ENCODE measurements at regions not wholly inside any gene's neighbourhood (a gene's known extent, or its start where the extent isn't known, plus 50 kb on each side); places are given as distances from the start of the nearest gene placed in this dataset.
"Not testable (repeated sequence)": the region's sequence is repeated elsewhere in the genome, so short reads cannot be mapped to it uniquely, and the experiment has no call there.

DNA sequence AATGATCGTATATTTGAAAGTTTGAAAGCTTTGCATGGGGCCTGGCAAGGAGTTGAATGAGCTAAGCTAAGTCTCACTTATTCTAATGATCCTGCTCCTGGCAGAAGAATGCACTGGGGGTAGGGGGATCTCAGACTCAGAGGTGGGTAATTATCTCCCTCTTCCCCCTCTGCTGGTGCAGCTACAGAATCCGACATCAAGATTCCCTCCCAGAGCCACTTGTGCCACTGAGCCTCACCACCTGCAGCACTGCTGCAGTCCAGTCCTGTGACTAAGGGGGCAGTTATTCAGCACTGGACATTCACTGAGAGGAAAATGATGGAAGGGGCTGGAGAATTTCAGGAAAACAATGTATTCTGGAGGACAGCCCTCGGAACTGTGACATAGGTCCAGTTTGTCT, 205.8 kb downstream of the DEPDC1B start:
- CTCF ChIA-PET = no interaction called here
- H3K4me3 Mint-ChIP-seq (ENCODE audit: unreplicated experiment) = no peak overlapping the region
- H3K27me3 ChIP-seq (replicated peaks; ENCODE audit: control insufficient read depth, insufficient read depth, low read length) = no peaks in the 10 kb centered on the region
- H3K4me3 ChIP-seq (ENCODE audit: low read depth, low read length) = no peak overlapping the region
- H3K9me3 ChIP-seq = no peaks in the 10 kb centered on the region
- no peak for DNase-seq
- no peaks in the 10 kb centered on the region for H3K27me3 Mint-ChIP-seq (ENCODE audit: insufficient read depth, unreplicated experiment)
- H3K36me3 Mint-ChIP-seq (ENCODE audit: insufficient read depth, unreplicated experiment) = no peaks in the 10 kb centered on the region
- peaks cover 6% of the 10 kb centered on the region for H3K4me1 ChIP-seq
- no peak overlapping the region for H3K27ac Mint-ChIP-seq (ENCODE audit: unreplicated experiment)
- POLR2A ChIA-PET = no interaction called here
- H3K9me3 Mint-ChIP-seq (ENCODE audit: unreplicated experiment) = no peaks in the 10 kb centered on the region
- H3K36me3 ChIP-seq (ENCODE audit: control insufficient read depth, insufficient read depth, low read length) = no peaks in the 10 kb centered on the region
- no TSS peak for BruUV-seq (replicated peaks)
- peaks cover 7% of the 10 kb centered on the region for H3K4me1 Mint-ChIP-seq (ENCODE audit: low read depth, unreplicated experiment)
- TF ChIP-seq, protein P1, sequence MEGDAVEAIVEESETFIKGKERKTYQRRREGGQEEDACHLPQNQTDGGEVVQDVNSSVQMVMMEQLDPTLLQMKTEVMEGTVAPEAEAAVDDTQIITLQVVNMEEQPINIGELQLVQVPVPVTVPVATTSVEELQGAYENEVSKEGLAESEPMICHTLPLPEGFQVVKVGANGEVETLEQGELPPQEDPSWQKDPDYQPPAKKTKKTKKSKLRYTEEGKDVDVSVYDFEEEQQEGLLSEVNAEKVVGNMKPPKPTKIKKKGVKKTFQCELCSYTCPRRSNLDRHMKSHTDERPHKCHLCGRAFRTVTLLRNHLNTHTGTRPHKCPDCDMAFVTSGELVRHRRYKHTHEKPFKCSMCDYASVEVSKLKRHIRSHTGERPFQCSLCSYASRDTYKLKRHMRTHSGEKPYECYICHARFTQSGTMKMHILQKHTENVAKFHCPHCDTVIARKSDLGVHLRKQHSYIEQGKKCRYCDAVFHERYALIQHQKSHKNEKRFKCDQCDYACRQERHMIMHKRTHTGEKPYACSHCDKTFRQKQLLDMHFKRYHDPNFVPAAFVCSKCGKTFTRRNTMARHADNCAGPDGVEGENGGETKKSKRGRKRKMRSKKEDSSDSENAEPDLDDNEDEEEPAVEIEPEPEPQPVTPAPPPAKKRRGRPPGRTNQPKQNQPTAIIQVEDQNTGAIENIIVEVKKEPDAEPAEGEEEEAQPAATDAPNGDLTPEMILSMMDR (IDR thresholded peaks at IDR 0.05; ENCODE audit: insufficient read depth in 1 of 2, low read depth in 1 of 2, low read length in 1 of 2, severe bottlenecking in 1 of 2, unreplicated experiment in 1 of 2) = no peak
- intact Hi-C loops (cut with micrococcal nuclease; ENCODE audit: unreplicated experiment) = no loop called here

DNA sequence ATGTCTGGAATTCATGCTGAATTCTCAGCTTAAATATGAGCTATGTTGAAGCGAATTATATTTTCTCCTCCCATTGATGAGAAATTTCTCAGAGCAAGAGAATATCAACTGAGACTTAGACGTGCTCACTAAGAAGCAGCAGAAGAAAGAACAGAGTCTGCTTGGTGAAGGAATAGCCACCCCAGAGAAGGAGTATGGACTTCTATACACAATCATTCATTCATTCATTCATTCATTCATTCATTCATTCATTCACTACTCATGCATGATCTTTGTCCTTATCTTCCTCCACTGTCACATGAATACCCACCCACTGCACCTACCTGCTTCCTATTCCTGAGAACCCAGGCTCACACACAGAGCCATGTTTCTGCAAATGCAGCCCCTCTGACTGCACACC, 206.6 kb downstream of the DEPDC1B start:
- Mint-ChIP-seq H3K36me3 (ENCODE audit: insufficient read depth, unreplicated experiment) (no peaks in the 10 kb centered on the region), H3K9me3 (ENCODE audit: unreplicated experiment) (no peaks in the 10 kb centered on the region), H3K27me3 (ENCODE audit: insufficient read depth, unreplicated experiment) (no peaks in the 10 kb centered on the region), H3K27ac (ENCODE audit: unreplicated experiment) (no peak overlapping the region), H3K4me1 (ENCODE audit: low read depth, unreplicated experiment) (peaks cover 14% of the 10 kb centered on the region), H3K4me3 (ENCODE audit: unreplicated experiment) (no peak overlapping the region)
- TF ChIP-seq, protein P1 (IDR thresholded peaks at IDR 0.05; ENCODE audit: insufficient read depth in 1 of 2, low read depth in 1 of 2, low read length in 1 of 2, severe bottlenecking in 1 of 2, unreplicated experiment in 1 of 2) = no peak
- ChIA-PET CTCF (no interaction called here), POLR2A (no interaction called here)
- no peaks in the 10 kb centered on the region for H3K27me3 ChIP-seq (replicated peaks; ENCODE audit: control insufficient read depth, insufficient read depth, low read length)
- intact Hi-C loops (cut with micrococcal nuclease; ENCODE audit: unreplicated experiment) = no loop called here
- H3K4me3 ChIP-seq (ENCODE audit: low read depth, low read length) = no peak overlapping the region
- H3K36me3 ChIP-seq (ENCODE audit: control insufficient read depth, insufficient read depth, low read length) = no peaks in the 10 kb centered on the region
- peaks cover 8% of the 10 kb centered on the region for H3K4me1 ChIP-seq
- no TSS peak for BruUV-seq (replicated peaks)
- no peaks in the 10 kb centered on the region for H3K9me3 ChIP-seq
- DNase-seq = no peak

DNA sequence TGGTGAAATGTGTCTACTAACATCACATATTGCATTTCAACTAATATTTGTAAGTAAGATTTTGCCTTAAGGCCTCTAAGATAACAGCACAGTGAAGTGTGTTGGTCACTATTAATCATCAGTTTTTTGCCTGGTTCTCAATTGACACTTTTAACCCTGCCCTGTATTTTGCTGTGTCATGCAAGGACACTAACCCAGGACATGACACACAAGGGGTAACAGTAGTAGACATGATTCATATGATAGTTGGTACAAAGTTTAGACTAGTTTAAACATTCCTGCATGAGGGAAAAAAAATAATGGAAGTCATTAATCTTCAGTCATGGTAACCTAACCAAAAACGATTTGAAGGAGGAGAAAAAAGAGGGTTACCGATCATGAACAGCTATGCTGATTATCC, 207.0 kb downstream of the DEPDC1B start:
- H3K4me1 ChIP-seq = peaks cover 8% of the 10 kb centered on the region
- H3K36me3 Mint-ChIP-seq (ENCODE audit: insufficient read depth, unreplicated experiment) = no peaks in the 10 kb centered on the region
- TF ChIP-seq, protein P1 (IDR thresholded peaks at IDR 0.05; ENCODE audit: insufficient read depth in 1 of 2, low read depth in 1 of 2, low read length in 1 of 2, severe bottlenecking in 1 of 2, unreplicated experiment in 1 of 2) = no peak
- no peaks in the 10 kb centered on the region for H3K36me3 ChIP-seq (ENCODE audit: control insufficient read depth, insufficient read depth, low read length)
- H3K9me3 ChIP-seq = no peaks in the 10 kb centered on the region
- peaks cover 18% of the 10 kb centered on the region for H3K4me1 Mint-ChIP-seq (ENCODE audit: low read depth, unreplicated experiment)
- no peaks in the 10 kb centered on the region for H3K9me3 Mint-ChIP-seq (ENCODE audit: unreplicated experiment)
- H3K4me3 ChIP-seq (ENCODE audit: low read depth, low read length) = no peak overlapping the region
- BruUV-seq (replicated peaks) = no TSS peak
- DNase-seq = no peak
- intact Hi-C loops (cut with micrococcal nuclease; ENCODE audit: unreplicated experiment) = no loop called here
- H3K27me3 ChIP-seq (replicated peaks; ENCODE audit: control insufficient read depth, insufficient read depth, low read length) = no peaks in the 10 kb centered on the region
- H3K27me3 Mint-ChIP-seq (ENCODE audit: insufficient read depth, unreplicated experiment) = no peaks in the 10 kb centered on the region
- H3K4me3 Mint-ChIP-seq (ENCODE audit: unreplicated experiment) = no peak overlapping the region
- ChIA-PET CTCF (no interaction called here), POLR2A (no interaction called here)
- no peak overlapping the region for H3K27ac Mint-ChIP-seq (ENCODE audit: unreplicated experiment)

DNA sequence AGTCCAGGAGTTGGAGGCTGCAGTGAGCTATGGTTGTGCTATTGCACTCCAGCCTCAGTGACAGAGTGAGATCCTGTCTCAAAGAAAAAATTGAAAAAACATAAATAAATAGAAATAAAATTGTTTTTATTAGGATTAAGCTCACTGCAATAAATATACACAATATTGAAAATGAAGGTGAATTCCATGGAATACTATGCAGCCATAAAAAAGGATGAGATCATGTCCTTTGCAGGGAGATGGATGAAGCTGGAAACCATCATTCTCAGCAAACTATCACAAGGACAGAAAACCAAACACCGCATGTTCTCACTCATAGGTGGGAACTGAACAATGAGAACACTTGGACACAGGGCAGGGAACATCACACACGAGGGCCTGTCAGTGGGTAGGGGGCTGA, 207.6 kb downstream of the DEPDC1B start:
- H3K36me3 Mint-ChIP-seq (ENCODE audit: insufficient read depth, unreplicated experiment); BruUV-seq (replicated peaks); H3K27me3 ChIP-seq (replicated peaks; ENCODE audit: control insufficient read depth, insufficient read depth, low read length); H3K4me3 ChIP-seq (ENCODE audit: low read depth, low read length); H3K4me1 ChIP-seq; H3K27me3 Mint-ChIP-seq (ENCODE audit: insufficient read depth, unreplicated experiment); H3K9me3 Mint-ChIP-seq (ENCODE audit: unreplicated experiment); H3K36me3 ChIP-seq (ENCODE audit: control insufficient read depth, insufficient read depth, low read length); H3K4me3 Mint-ChIP-seq (ENCODE audit: unreplicated experiment); H3K9me3 ChIP-seq; intact Hi-C loops (cut with micrococcal nuclease; ENCODE audit: unreplicated experiment); CTCF ChIA-PET; H3K27ac Mint-ChIP-seq (ENCODE audit: unreplicated experiment); POLR2A ChIA-PET; DNase-seq: not testable (repeated sequence)
- H3K4me1 Mint-ChIP-seq (ENCODE audit: low read depth, unreplicated experiment) = peaks cover 12% of the 10 kb centered on the region
